ENCODE measurements at regions not wholly inside any gene's neighbourhood (a gene's known extent, or its start where the extent isn't known, plus 50 kb on each side); places are given as distances from the start of the nearest gene placed in this dataset.

DNA sequence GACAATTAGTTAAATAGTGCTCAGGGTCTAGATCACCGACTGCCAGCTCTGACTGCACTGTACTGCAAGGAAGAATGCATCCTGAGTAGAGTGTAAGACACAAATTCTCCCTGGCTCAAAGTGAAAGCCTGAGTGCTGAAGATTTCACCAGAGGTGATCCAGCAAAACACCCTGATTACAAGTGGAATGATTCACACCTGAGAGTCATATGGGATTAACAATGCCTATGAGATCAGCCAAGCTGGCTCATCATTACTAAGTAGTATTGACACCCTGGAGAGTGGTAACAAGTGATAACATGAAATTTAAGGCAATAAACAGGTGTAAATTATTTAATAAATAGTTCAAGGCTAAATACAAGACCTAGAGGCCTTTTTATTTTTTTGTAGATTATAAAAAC lies 403.8 kb upstream of the PRR20A start:
- no peak for DNase-seq (ENCODE audit: low spot score)
- H3K27me3 Mint-ChIP-seq (ENCODE audit: low read depth): no peaks in the 10 kb centered on the region; the same call in 1 of the 2 replicates
- no peak overlapping the region for H3K4me3 Mint-ChIP-seq
- H3K9me3 Mint-ChIP-seq: peaks cover 7% of the 10 kb centered on the region; the same call in 1 of the 2 replicates
- ChIA-PET POLR2A (no interaction called here), CTCF (no interaction called here)
- H3K4me1 Mint-ChIP-seq: no peaks in the 10 kb centered on the region
- TF ChIP-seq PRRX2 (CRISPR knock-in tag; IDR thresholded peaks at IDR 0.05) (no peak), FOXK1 (CRISPR knock-in tag; IDR thresholded peaks at IDR 0.05) (no peak), RORB (CRISPR knock-in tag; IDR thresholded peaks at IDR 0.05) (no peak), ESRRA (CRISPR knock-in tag; IDR thresholded peaks at IDR 0.05; ENCODE audit: borderline replicate concordance) (no peak), CREB1 (CRISPR knock-in tag; IDR thresholded peaks at IDR 0.05) (no peak), KAT7 (CRISPR knock-in tag; IDR thresholded peaks at IDR 0.05; ENCODE audit: borderline replicate concordance) (no peak)
- TF ChIP-seq, protein P1, sequence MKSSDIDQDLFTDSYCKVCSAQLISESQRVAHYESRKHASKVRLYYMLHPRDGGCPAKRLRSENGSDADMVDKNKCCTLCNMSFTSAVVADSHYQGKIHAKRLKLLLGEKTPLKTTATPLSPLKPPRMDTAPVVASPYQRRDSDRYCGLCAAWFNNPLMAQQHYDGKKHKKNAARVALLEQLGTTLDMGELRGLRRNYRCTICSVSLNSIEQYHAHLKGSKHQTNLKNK (CRISPR knock-in tag; IDR thresholded peaks at IDR 0.05): no peak
- TF ChIP-seq, protein P2, sequence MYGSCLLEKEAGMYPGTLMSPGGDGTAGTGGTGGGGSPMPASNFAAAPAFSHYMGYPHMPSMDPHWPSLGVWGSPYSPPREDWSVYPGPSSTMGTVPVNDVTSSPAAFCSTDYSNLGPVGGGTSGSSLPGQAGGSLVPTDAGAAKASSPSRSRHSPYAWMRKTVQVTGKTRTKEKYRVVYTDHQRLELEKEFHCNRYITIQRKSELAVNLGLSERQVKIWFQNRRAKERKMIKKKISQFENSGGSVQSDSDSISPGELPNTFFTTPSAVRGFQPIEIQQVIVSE (CRISPR knock-in tag; IDR thresholded peaks at IDR 0.05; ENCODE audit: borderline replicate concordance): no peak
- TF ChIP-seq, protein P3, sequence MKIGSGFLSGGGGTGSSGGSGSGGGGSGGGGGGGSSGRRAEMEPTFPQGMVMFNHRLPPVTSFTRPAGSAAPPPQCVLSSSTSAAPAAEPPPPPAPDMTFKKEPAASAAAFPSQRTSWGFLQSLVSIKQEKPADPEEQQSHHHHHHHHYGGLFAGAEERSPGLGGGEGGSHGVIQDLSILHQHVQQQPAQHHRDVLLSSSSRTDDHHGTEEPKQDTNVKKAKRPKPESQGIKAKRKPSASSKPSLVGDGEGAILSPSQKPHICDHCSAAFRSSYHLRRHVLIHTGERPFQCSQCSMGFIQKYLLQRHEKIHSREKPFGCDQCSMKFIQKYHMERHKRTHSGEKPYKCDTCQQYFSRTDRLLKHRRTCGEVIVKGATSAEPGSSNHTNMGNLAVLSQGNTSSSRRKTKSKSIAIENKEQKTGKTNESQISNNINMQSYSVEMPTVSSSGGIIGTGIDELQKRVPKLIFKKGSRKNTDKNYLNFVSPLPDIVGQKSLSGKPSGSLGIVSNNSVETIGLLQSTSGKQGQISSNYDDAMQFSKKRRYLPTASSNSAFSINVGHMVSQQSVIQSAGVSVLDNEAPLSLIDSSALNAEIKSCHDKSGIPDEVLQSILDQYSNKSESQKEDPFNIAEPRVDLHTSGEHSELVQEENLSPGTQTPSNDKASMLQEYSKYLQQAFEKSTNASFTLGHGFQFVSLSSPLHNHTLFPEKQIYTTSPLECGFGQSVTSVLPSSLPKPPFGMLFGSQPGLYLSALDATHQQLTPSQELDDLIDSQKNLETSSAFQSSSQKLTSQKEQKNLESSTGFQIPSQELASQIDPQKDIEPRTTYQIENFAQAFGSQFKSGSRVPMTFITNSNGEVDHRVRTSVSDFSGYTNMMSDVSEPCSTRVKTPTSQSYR (CRISPR knock-in tag; IDR thresholded peaks at IDR 0.05): no peak
- TF ChIP-seq, protein P4, sequence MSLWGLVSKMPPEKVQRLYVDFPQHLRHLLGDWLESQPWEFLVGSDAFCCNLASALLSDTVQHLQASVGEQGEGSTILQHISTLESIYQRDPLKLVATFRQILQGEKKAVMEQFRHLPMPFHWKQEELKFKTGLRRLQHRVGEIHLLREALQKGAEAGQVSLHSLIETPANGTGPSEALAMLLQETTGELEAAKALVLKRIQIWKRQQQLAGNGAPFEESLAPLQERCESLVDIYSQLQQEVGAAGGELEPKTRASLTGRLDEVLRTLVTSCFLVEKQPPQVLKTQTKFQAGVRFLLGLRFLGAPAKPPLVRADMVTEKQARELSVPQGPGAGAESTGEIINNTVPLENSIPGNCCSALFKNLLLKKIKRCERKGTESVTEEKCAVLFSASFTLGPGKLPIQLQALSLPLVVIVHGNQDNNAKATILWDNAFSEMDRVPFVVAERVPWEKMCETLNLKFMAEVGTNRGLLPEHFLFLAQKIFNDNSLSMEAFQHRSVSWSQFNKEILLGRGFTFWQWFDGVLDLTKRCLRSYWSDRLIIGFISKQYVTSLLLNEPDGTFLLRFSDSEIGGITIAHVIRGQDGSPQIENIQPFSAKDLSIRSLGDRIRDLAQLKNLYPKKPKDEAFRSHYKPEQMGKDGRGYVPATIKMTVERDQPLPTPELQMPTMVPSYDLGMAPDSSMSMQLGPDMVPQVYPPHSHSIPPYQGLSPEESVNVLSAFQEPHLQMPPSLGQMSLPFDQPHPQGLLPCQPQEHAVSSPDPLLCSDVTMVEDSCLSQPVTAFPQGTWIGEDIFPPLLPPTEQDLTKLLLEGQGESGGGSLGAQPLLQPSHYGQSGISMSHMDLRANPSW (CRISPR knock-in tag; conservative IDR thresholded peaks at IDR 0.05; ENCODE audit: low read depth): no peak
- TF ChIP-seq, protein P5, sequence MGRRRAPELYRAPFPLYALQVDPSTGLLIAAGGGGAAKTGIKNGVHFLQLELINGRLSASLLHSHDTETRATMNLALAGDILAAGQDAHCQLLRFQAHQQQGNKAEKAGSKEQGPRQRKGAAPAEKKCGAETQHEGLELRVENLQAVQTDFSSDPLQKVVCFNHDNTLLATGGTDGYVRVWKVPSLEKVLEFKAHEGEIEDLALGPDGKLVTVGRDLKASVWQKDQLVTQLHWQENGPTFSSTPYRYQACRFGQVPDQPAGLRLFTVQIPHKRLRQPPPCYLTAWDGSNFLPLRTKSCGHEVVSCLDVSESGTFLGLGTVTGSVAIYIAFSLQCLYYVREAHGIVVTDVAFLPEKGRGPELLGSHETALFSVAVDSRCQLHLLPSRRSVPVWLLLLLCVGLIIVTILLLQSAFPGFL (CRISPR knock-in tag; IDR thresholded peaks at IDR 0.05; ENCODE audit: borderline replicate concordance): no peak
- TF ChIP-seq, protein P6, sequence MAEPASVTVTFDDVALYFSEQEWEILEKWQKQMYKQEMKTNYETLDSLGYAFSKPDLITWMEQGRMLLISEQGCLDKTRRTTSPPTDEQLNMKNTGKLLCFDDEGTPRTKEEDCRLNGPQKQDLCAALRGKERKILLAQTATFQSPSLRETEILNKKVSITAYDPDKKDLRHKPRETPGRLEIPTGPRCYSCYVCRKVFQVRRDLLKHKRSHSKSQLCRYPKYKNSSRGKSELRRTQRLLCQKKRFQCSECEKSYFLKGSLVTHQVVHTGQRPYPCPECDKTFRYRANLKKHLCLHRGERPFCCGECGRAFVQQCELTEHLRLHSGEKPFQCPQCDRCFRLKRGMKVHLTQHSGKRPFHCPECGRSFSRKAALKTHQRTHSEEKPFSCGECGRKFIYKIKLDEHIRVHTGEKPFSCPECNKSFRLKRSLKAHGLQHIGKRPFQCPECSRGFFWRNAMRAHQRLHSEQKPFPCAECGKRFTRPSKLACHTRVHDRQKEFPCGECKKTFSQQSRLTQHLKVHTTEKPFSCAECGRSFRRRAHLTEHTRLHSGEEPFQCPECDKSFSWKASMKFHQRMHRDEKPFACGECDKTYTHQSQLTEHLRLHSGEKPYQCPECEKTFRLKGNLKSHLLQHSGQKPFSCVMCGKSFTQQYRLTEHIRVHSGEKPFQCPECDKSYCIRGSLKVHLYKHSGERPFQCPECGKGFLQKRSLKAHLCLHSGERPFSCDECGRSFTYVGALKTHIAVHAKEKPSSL (CRISPR knock-in tag; conservative IDR thresholded peaks at IDR 0.05): no peak
- no peaks in the 10 kb centered on the region for H3K36me3 Mint-ChIP-seq
- ATAC-seq: no peak
- H3K27ac Mint-ChIP-seq: no peak overlapping the region

DNA sequence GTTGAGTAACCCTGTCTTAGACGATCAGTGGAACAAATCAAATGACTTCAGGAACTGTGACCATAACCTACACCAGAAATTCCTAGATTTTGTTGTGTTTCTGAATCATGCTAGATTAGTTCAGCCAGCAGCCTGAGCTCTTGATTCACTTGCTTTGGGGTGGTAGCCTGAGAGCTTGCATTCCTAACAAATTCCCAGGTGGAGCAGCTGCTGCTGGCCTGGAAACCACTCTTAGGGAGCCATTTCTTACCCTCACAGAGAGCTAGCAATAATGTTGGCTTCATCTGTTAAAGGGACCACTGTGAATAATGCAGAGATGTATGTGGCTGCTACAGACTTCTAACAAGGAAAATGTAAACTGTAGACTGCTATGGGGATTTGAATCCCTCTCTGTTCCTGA lies 388.1 kb upstream of the PRR20A start:
- H3K4me3 Mint-ChIP-seq: no peak overlapping the region
- no peak overlapping the region for H3K27ac Mint-ChIP-seq
- peaks cover 4% of the 10 kb centered on the region; the same call in 1 of the 2 replicates for H3K9me3 Mint-ChIP-seq
- DNase-seq (ENCODE audit: low spot score) (no peak), ATAC-seq (peak; percentile 77)
- ChIA-PET CTCF (interaction anchor here (1.0 kb wide), 1 partner anchor 871 kb away, joined by 3 read pairs; no protein-coding TSS in a partner anchor), POLR2A (no interaction called here)
- H3K4me1 Mint-ChIP-seq: no peaks in the 10 kb centered on the region
- no peaks in the 10 kb centered on the region for H3K36me3 Mint-ChIP-seq
- H3K27me3 Mint-ChIP-seq (ENCODE audit: low read depth): no peaks in the 10 kb centered on the region
- TF ChIP-seq JUN (CRISPR knock-in tag; IDR thresholded peaks at IDR 0.05) (no peak), ZNF317 (CRISPR knock-in tag; IDR thresholded peaks at IDR 0.05; ENCODE audit: borderline replicate concordance, low read depth) (no peak), NFYB (CRISPR knock-in tag; conservative IDR thresholded peaks at IDR 0.05; ENCODE audit: low read depth) (no peak), GABPB1 (CRISPR knock-in tag; IDR thresholded peaks at IDR 0.05) (no peak), KAT7 (CRISPR knock-in tag; IDR thresholded peaks at IDR 0.05; ENCODE audit: borderline replicate concordance) (no peak), IRF2 (CRISPR knock-in tag; IDR thresholded peaks at IDR 0.05; ENCODE audit: borderline replicate concordance, low read depth) (no peak)
- TF ChIP-seq, protein P7, sequence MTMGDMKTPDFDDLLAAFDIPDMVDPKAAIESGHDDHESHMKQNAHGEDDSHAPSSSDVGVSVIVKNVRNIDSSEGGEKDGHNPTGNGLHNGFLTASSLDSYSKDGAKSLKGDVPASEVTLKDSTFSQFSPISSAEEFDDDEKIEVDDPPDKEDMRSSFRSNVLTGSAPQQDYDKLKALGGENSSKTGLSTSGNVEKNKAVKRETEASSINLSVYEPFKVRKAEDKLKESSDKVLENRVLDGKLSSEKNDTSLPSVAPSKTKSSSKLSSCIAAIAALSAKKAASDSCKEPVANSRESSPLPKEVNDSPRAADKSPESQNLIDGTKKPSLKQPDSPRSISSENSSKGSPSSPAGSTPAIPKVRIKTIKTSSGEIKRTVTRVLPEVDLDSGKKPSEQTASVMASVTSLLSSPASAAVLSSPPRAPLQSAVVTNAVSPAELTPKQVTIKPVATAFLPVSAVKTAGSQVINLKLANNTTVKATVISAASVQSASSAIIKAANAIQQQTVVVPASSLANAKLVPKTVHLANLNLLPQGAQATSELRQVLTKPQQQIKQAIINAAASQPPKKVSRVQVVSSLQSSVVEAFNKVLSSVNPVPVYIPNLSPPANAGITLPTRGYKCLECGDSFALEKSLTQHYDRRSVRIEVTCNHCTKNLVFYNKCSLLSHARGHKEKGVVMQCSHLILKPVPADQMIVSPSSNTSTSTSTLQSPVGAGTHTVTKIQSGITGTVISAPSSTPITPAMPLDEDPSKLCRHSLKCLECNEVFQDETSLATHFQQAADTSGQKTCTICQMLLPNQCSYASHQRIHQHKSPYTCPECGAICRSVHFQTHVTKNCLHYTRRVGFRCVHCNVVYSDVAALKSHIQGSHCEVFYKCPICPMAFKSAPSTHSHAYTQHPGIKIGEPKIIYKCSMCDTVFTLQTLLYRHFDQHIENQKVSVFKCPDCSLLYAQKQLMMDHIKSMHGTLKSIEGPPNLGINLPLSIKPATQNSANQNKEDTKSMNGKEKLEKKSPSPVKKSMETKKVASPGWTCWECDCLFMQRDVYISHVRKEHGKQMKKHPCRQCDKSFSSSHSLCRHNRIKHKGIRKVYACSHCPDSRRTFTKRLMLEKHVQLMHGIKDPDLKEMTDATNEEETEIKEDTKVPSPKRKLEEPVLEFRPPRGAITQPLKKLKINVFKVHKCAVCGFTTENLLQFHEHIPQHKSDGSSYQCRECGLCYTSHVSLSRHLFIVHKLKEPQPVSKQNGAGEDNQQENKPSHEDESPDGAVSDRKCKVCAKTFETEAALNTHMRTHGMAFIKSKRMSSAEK (CRISPR knock-in tag; IDR thresholded peaks at IDR 0.05; ENCODE audit: borderline replicate concordance): no peak
- TF ChIP-seq, protein P8, sequence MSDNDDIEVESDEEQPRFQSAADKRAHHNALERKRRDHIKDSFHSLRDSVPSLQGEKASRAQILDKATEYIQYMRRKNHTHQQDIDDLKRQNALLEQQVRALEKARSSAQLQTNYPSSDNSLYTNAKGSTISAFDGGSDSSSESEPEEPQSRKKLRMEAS (CRISPR knock-in tag; IDR thresholded peaks at IDR 0.05): no peak
